ENCODE measurements at regions not wholly inside any gene's neighbourhood (a gene's known extent, or its start where the extent isn't known, plus 50 kb on each side); places are given as distances from the start of the nearest gene placed in this dataset.

DNA sequence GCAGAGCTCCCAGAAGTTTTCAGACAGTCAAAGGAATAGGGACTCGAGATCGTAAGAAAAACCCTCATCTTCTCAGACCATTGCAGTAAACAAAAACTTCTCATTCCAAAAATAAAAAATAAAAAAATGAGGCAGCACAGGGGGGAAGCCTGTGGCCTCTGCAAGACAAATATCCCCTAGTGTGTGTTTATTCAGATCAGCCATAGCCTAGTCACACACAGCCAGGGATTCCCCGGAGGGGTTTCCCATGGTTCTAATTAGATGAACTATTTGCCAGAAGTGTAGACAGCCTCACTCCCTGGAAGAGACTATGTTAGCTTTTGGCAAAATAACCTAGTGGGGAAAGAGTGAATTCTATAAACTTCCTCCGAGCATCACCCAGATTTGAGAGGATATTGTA lies 122.9 kb upstream of the KLF7 start:
- TF ChIP-seq, protein P1, sequence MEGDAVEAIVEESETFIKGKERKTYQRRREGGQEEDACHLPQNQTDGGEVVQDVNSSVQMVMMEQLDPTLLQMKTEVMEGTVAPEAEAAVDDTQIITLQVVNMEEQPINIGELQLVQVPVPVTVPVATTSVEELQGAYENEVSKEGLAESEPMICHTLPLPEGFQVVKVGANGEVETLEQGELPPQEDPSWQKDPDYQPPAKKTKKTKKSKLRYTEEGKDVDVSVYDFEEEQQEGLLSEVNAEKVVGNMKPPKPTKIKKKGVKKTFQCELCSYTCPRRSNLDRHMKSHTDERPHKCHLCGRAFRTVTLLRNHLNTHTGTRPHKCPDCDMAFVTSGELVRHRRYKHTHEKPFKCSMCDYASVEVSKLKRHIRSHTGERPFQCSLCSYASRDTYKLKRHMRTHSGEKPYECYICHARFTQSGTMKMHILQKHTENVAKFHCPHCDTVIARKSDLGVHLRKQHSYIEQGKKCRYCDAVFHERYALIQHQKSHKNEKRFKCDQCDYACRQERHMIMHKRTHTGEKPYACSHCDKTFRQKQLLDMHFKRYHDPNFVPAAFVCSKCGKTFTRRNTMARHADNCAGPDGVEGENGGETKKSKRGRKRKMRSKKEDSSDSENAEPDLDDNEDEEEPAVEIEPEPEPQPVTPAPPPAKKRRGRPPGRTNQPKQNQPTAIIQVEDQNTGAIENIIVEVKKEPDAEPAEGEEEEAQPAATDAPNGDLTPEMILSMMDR (IDR thresholded peaks at IDR 0.05) = no peak
- Histone ChIP-seq H3K36me3 (no peaks in the 10 kb centered on the region), H3K27me3 (replicated peaks; ENCODE audit: insufficient read depth) (no peaks in the 10 kb centered on the region), H3K4me3 (no peak overlapping the region), H3K27ac (no peak overlapping the region), H3K4me1 (ENCODE audit: control insufficient read depth in 1 of 2, low read depth in 2 of 2) (no peaks in the 10 kb centered on the region), H3K9me3 (no peaks in the 10 kb centered on the region)
- no peak for ATAC-seq (ENCODE audit: insufficient number of reproducible peaks, low FRiP score, low read depth)
- DNase-seq (ENCODE audit: low spot score) = no peak

DNA sequence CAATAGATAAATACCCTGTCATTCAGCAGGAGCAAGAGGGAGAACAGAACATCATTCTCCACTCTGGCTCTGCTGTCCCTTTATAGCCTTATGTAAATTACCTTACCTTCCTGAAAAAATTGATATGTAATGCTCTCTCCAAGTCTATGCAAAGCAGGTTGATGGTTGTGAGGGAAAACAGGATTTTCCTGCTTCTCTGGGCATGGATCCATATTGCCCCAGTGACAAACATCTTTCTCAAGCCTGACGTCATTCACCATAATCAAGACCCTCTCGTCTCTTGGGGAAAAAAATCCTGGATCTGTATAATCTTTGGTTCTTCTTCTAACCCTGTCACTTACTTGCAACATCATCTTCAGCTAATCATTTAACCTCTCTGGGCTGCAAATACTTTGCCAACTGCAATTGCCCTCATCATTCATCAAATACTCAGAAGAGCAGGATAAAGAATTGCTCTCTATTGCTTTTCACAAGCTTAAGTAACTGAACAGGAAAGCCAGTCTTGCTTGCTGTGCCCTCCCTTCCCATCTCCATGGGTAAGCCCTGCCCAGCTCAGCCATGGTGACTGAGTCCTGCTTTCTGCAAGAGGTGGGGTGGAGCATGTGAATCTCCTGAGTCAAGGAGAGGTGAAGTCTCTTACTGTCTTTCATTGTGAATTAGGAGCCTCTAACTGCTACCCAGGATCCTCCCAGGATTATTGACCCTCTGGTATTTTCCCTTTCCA lies 123.7 kb upstream of the KLF7 start:
- no peaks in the 10 kb centered on the region for H3K4me1 ChIP-seq (ENCODE audit: control insufficient read depth in 1 of 2, low read depth in 2 of 2)
- DNase-seq (ENCODE audit: low spot score) = no peak

DNA sequence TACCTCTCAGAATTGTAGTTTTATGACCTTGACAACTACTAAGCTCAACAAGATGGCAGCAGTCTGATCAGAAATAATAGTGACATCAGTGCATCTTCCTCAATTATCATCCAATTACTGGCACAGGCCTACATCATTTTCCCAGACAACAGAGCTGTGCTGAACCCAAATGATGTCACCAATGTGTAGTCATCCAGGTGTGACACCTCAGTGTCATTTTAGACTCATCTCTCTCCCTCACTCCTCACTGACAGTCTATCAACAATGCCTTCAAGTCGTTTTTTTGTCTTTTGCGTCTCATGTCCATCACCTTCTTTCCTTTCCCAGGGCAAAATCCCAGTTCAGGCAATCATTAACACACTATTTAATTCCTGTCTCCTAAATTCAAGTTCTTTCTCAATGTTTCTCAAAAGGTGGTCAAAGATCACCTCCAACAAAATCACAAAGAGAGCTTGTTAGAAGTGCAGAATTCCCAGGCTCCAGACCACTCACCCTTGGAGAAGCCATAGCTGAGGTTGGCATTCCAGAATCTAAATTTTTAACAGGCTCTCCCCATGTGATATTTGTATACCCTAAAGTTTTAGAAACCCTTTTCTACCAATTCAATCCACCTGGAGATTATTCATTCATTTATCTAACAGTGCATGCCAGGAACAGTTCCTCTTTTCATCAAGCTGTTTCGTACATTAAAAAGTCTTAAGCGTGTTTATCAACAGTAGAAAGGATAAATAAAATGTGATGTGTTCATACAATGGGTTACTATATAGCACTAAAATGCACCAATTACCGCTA lies 125.3 kb upstream of the KLF7 start:
- Histone ChIP-seq H3K4me3 (no peak overlapping the region), H3K27ac (no peak overlapping the region), H3K4me1 (ENCODE audit: control insufficient read depth in 1 of 2, low read depth in 2 of 2) (no peaks in the 10 kb centered on the region), H3K9me3 (no peaks in the 10 kb centered on the region), H3K36me3 (no peaks in the 10 kb centered on the region), H3K27me3 (replicated peaks; ENCODE audit: insufficient read depth) (no peaks in the 10 kb centered on the region)
- TF ChIP-seq, protein P1 (IDR thresholded peaks at IDR 0.05) = no peak
- DNase-seq (ENCODE audit: low spot score) (no peak), ATAC-seq (ENCODE audit: insufficient number of reproducible peaks, low FRiP score, low read depth) (no peak)

More for the DNA sequence above, 123.7 kb upstream of the KLF7 start:
- TF ChIP-seq, protein P1 (IDR thresholded peaks at IDR 0.05) = no peak
- Histone ChIP-seq H3K36me3 (no peaks in the 10 kb centered on the region), H3K27me3 (replicated peaks; ENCODE audit: insufficient read depth) (no peaks in the 10 kb centered on the region), H3K27ac (no peak overlapping the region), H3K4me3 (no peak overlapping the region), H3K9me3 (no peaks in the 10 kb centered on the region)
- no peak for ATAC-seq (ENCODE audit: insufficient number of reproducible peaks, low FRiP score, low read depth)

DNA sequence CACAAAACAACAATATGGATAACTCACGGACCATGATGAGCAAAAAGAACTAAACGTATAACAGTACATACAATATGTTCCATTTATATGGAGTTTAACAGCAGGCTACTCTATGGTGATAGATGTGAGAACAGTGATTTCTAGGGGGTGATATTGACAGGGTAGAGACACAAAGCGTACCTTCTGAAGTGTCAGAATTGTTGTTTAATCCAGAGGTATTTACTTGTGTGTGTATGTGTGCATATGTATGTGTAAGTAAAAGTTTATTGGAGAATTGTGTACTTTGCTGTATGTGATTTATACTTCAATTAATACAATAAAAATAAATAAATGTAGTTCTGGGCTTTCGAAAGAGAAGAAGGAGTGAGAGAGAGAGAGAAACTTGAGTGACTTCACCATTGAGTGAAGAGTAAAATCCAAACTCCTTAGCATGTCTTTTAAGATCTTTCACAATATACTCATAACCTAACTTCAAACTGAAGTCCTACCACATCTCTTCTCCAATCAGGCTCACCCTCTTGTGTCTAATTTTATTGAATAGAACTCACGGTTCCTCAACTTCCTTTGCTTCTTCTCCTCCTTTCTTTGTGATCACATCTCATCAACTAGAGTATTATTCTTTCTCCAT lies 126.0 kb upstream of the KLF7 start:
- H3K4me1 ChIP-seq (ENCODE audit: control insufficient read depth in 1 of 2, low read depth in 2 of 2) = no peaks in the 10 kb centered on the region
- TF ChIP-seq, protein P1 (IDR thresholded peaks at IDR 0.05) = no peak
- no peaks in the 10 kb centered on the region for H3K9me3 ChIP-seq
- H3K36me3 ChIP-seq = no peaks in the 10 kb centered on the region
- no peak overlapping the region for H3K27ac ChIP-seq
- H3K27me3 ChIP-seq (replicated peaks; ENCODE audit: insufficient read depth) = no peaks in the 10 kb centered on the region
- no peak overlapping the region for H3K4me3 ChIP-seq
- no peak for ATAC-seq (ENCODE audit: insufficient number of reproducible peaks, low FRiP score, low read depth)
- DNase-seq (ENCODE audit: low spot score) = no peak

DNA sequence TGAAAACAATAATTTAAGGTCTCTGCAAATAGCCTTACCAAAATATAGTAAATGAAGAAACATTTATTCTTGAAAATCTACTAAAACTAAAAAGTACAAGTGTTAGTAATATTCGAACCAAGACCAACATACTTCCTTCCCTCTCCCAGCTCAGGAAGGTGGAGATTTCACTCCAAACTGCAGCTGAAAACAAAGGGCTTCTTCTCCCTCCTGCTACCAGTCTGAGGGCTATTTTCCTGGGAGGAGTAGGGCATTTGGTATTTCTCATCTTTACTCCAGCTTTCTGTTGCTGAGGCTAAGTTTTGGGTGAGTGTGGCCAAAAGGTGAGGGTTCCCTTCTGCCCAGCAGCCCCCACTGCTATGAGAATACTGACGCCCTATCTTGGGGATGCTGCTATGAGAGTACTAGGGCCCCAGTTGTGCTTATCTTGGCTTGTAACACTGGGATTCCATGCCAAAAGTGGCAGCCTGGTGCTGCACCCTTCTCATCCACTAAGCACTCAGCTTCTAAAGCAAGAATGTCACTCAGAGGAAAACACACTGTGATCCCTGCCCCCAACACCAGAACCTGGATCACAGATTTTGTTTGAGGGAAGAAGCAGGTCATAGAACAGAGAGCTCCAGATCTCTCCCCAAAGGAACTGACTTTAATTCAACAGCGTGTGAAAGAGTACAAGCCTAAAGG lies 130.7 kb upstream of the KLF7 start:
- DNase-seq (ENCODE audit: low spot score) (no peak), ATAC-seq (ENCODE audit: insufficient number of reproducible peaks, low FRiP score, low read depth) (no peak)
- no peaks in the 10 kb centered on the region for H3K9me3 ChIP-seq
- no peaks in the 10 kb centered on the region for H3K27me3 ChIP-seq (replicated peaks; ENCODE audit: insufficient read depth)
- H3K27ac ChIP-seq = no peak overlapping the region
- H3K36me3 ChIP-seq = no peaks in the 10 kb centered on the region
- H3K4me3 ChIP-seq = no peak overlapping the region
- no peaks in the 10 kb centered on the region for H3K4me1 ChIP-seq (ENCODE audit: control insufficient read depth in 1 of 2, low read depth in 2 of 2)
- TF ChIP-seq, protein P1 (IDR thresholded peaks at IDR 0.05) = no peak

Measured in thoracic aorta (tissue), 2 donors.